ENCODE measurements at regions not wholly inside any gene's neighbourhood (a gene's known extent, or its start where the extent isn't known, plus 50 kb on each side); places are given as distances from the start of the nearest gene placed in this dataset.

DNA sequence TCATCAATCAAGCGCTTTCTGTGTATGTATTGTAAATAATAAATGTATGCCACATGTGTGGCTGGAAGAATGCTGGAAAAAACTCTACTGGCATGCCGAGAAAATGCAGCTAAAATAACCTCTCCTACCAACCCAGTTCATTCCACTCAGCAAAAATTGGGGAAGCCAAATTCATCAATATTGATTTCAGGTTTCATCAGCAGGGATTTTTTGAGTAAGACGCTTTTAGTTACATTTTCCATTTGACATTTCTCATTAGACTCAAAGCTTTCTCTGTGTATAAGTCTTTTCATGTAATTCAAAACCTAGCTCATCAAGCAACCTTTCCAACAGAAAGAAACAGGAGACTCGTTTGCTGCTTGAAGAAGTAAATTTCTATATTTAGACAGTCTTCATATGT is 338.1 kb downstream of the DMRT2 start:
- Histone ChIP-seq H3K9me3 (no peaks in the 10 kb centered on the region), H3K4me1 (no peaks in the 10 kb centered on the region), H3K4me3 (no peak overlapping the region), H3K27me3 (no peaks in the 10 kb centered on the region), H3K36me3 (no peaks in the 10 kb centered on the region), H3K27ac (no peak overlapping the region)
- DNase-seq, result no peak
- TF ChIP-seq, protein P1, sequence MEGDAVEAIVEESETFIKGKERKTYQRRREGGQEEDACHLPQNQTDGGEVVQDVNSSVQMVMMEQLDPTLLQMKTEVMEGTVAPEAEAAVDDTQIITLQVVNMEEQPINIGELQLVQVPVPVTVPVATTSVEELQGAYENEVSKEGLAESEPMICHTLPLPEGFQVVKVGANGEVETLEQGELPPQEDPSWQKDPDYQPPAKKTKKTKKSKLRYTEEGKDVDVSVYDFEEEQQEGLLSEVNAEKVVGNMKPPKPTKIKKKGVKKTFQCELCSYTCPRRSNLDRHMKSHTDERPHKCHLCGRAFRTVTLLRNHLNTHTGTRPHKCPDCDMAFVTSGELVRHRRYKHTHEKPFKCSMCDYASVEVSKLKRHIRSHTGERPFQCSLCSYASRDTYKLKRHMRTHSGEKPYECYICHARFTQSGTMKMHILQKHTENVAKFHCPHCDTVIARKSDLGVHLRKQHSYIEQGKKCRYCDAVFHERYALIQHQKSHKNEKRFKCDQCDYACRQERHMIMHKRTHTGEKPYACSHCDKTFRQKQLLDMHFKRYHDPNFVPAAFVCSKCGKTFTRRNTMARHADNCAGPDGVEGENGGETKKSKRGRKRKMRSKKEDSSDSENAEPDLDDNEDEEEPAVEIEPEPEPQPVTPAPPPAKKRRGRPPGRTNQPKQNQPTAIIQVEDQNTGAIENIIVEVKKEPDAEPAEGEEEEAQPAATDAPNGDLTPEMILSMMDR (IDR thresholded peaks at IDR 0.05), result no peak
- TF ChIP-seq POLR2A (IDR thresholded peaks at IDR 0.05), result no peak

DNA sequence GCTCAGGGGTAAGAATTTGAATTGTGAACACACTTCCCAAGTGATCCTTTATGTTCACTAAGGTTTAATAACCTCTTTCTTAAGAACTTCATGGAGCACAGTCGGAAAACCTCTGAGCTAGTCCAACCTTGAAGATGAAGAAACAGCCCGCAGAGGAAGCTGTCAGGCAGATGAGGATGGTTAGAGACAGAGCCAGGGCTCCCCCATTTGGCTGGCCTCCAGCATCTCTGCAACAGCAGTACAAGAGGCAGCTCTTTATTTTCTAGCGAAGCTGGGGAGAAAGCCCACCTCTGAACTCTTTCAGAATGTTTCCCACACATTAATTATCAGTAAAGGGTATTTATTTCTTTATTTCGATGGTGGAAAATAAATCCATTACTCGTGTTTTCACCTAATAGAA is 350.8 kb downstream of the DMRT2 start:
- no peaks in the 10 kb centered on the region for H3K4me1 ChIP-seq
- no peak overlapping the region for H3K27ac ChIP-seq
- DNase-seq, result no peak
- H3K9me3 ChIP-seq, result no peaks in the 10 kb centered on the region
- no peak overlapping the region for H3K4me3 ChIP-seq
- H3K36me3 ChIP-seq, result no peaks in the 10 kb centered on the region
- no peaks in the 10 kb centered on the region for H3K27me3 ChIP-seq
- TF ChIP-seq, protein P1 (IDR thresholded peaks at IDR 0.05), result no peak
- no peak for TF ChIP-seq POLR2A (IDR thresholded peaks at IDR 0.05)

DNA sequence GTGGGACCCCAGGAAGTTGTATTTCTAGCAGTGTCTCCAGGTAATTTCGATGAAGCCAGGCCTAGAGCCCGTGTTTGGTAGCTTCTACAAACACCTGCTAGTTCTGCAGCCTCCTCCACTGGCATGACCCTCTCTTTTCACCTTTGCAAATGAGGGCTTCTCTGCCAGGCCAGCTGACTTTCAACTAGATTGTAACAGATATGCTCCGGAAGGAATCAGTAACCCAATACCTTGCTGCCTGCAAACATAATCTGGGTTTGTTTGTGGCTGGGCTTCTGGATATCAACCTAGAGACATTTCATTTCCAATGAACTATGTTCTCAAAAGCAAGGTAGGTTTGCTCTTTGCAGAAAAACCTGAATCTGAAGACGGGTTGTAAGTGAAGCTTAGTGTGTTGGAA is 354.8 kb downstream of the DMRT2 start:
- no peak for DNase-seq
- no peaks in the 10 kb centered on the region for H3K4me1 ChIP-seq
- no peak overlapping the region for H3K27ac ChIP-seq
- no peaks in the 10 kb centered on the region for H3K9me3 ChIP-seq
- TF ChIP-seq, protein P1 (IDR thresholded peaks at IDR 0.05), result no peak
- TF ChIP-seq POLR2A (IDR thresholded peaks at IDR 0.05), result no peak
- H3K36me3 ChIP-seq, result no peaks in the 10 kb centered on the region
- no peaks in the 10 kb centered on the region for H3K27me3 ChIP-seq
- H3K4me3 ChIP-seq, result no peak overlapping the region

- Histone ChIP-seq H3K27ac (no peak overlapping the region), H3K36me3 (no peaks in the 10 kb centered on the region), H3K4me1 (no peaks in the 10 kb centered on the region), H3K9me3 (no peaks in the 10 kb centered on the region), H3K4me3 (no peak overlapping the region), H3K27me3 (no peaks in the 10 kb centered on the region)
- TF ChIP-seq POLR2A (IDR thresholded peaks at IDR 0.05), result no peak
- TF ChIP-seq, protein P1 (IDR thresholded peaks at IDR 0.05), result no peak
- no peak for DNase-seq
Observed at GRCh38 chr9:1411826-1412225, 361.7 kb downstream of the DMRT2 start.

DNA sequence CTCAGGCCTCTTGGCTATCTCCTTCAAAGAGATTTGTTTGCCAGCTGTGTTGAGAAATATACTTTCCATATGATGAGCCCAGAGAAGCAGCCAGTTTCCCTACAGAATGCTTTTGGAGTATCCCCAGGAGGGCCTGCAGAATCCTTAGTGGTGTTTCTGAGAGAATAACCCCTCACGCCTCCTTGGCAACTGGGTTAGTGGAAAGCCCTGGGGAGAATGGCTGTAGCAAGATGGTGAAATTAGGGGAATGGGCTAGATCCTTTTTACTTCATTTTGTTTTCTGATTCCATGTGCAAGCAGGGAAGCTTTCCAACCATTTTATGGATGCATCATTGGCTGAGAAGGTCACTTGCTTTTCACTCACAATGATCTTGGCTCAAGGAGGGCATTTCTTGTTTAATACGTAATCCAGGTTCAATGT is 364.6 kb downstream of the DMRT2 start:
- Histone ChIP-seq H3K9me3 (no peaks in the 10 kb centered on the region), H3K27ac (no peak overlapping the region), H3K4me3 (no peak overlapping the region), H3K27me3 (no peaks in the 10 kb centered on the region), H3K4me1 (no peaks in the 10 kb centered on the region), H3K36me3 (no peaks in the 10 kb centered on the region)
- TF ChIP-seq, protein P1 (IDR thresholded peaks at IDR 0.05), result no peak
- no peak for TF ChIP-seq POLR2A (IDR thresholded peaks at IDR 0.05)
- DNase-seq, result no peak

- no peaks in the 10 kb centered on the region for H3K9me3 ChIP-seq
- TF ChIP-seq, protein P1 (IDR thresholded peaks at IDR 0.05), result no peak
- TF ChIP-seq POLR2A (IDR thresholded peaks at IDR 0.05), result no peak
- no peaks in the 10 kb centered on the region for H3K36me3 ChIP-seq
- no peaks in the 10 kb centered on the region for H3K27me3 ChIP-seq
- DNase-seq, result no peak
- H3K27ac ChIP-seq, result no peak overlapping the region
- H3K4me3 ChIP-seq, result no peak overlapping the region
- H3K4me1 ChIP-seq, result no peaks in the 10 kb centered on the region
Observed at GRCh38 chr9:1415146-1415545, 365.0 kb downstream of the DMRT2 start.

Measured in Peyer's patch (tissue), 4 donors.